ENCODE measurements at regions not wholly inside any gene's neighbourhood (a gene's known extent, or its start where the extent isn't known, plus 50 kb on each side); places are given as distances from the start of the nearest gene placed in this dataset.

DNA sequence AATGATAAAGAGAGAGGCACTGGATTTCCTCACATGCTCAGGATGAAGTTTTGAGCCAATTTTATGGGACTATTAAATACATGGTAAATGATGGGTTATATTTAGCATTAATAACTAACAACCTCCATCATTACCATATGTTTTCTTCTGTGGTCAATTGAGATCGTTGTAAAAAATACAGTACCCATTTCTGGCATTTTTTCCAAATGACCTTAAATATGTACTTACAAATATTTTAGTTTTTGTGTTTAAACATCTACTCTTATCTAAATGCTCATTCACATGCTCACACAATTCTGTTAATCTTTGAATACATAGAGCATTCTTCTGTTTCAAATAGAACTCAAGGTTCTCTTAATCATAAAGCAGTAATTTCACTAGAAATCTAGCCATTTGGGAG lies 330.0 kb upstream of the BRINP3 start:
- Histone ChIP-seq H2BK120ac (ENCODE audit: low read depth, low read length, poor library complexity, severe bottlenecking) (no peak overlapping the region), H3K23me2 (ENCODE audit: insufficient read length, low read depth, low read length, poor library complexity, severe bottlenecking) (no peaks in the 10 kb centered on the region), H2BK12ac (ENCODE audit: insufficient read length, low read depth, low read length) (no peak overlapping the region), H3K9ac (ENCODE audit: extremely low read depth, insufficient read length, low read length) (no peak overlapping the region), H3K79me2 (ENCODE audit: insufficient read depth, low read length) (no peaks in the 10 kb centered on the region), H3K27ac (ENCODE audit: insufficient read length, low read depth, low read length) (no peak overlapping the region), H3K27me3 (ENCODE audit: insufficient read depth, low read length) (no peaks in the 10 kb centered on the region), H3K4me2 (ENCODE audit: insufficient read depth, insufficient read length, low read length) (no peak overlapping the region), H2BK20ac (ENCODE audit: low read depth, low read length, poor library complexity, severe bottlenecking) (no peak overlapping the region), H3K23ac (ENCODE audit: insufficient read length, low read depth, low read length) (no peak overlapping the region), H2BK5ac (ENCODE audit: insufficient read length, low read length) (no peak overlapping the region), H4K91ac (ENCODE audit: insufficient read length, low read depth, low read length) (no peak overlapping the region), H3K56ac (ENCODE audit: insufficient read length, low read depth, low read length) (no peak overlapping the region), H3K18ac (ENCODE audit: insufficient read length, low read depth, low read length) (no peak overlapping the region), H2BK15ac (ENCODE audit: low read depth, low read length) (no peak overlapping the region), H3T11ph (ENCODE audit: low read length) (no peak overlapping the region), H4K20me1 (ENCODE audit: control insufficient read depth, insufficient read depth, insufficient read length) (no peaks in the 10 kb centered on the region), H3K9me3 (ENCODE audit: control insufficient read depth, low read depth, low read length) (no peaks in the 10 kb centered on the region), H4K5ac (ENCODE audit: insufficient read length, low read depth, low read length) (no peak overlapping the region), H4K8ac (replicated peaks; ENCODE audit: insufficient read length, low read depth, low read length) (no peak overlapping the region), H2AFZ (ENCODE audit: low read length) (no peak overlapping the region), H3K79me1 (ENCODE audit: insufficient read depth, low read depth, low read length, poor library complexity, severe bottlenecking) (no peaks in the 10 kb centered on the region), H3K14ac (ENCODE audit: insufficient read depth, low read length) (no peak overlapping the region), H3K4me1 (ENCODE audit: insufficient read depth, low read length) (no peaks in the 10 kb centered on the region), H3K4ac (ENCODE audit: low read depth, low read length) (no peak overlapping the region), H2AK5ac (ENCODE audit: insufficient read length, low read length) (no peak overlapping the region)
- H3K4me1 Mint-ChIP-seq, result no peaks in the 10 kb centered on the region
- no peak for DNase-seq
- no peak overlapping the region for H3K27ac Mint-ChIP-seq
- TF ChIP-seq, protein P1, sequence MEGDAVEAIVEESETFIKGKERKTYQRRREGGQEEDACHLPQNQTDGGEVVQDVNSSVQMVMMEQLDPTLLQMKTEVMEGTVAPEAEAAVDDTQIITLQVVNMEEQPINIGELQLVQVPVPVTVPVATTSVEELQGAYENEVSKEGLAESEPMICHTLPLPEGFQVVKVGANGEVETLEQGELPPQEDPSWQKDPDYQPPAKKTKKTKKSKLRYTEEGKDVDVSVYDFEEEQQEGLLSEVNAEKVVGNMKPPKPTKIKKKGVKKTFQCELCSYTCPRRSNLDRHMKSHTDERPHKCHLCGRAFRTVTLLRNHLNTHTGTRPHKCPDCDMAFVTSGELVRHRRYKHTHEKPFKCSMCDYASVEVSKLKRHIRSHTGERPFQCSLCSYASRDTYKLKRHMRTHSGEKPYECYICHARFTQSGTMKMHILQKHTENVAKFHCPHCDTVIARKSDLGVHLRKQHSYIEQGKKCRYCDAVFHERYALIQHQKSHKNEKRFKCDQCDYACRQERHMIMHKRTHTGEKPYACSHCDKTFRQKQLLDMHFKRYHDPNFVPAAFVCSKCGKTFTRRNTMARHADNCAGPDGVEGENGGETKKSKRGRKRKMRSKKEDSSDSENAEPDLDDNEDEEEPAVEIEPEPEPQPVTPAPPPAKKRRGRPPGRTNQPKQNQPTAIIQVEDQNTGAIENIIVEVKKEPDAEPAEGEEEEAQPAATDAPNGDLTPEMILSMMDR (conservative IDR thresholded peaks at IDR 0.05), result no peak
- H3K36me3 Mint-ChIP-seq (ENCODE audit: insufficient read depth in 1 of 3, low read depth in 3 of 3), result no peaks in the 10 kb centered on the region; a peak in 1 of 7 replicates
- H3K4me3 Mint-ChIP-seq, result no peak overlapping the region
- H3K27me3 Mint-ChIP-seq (ENCODE audit: low read depth), result peaks cover 2% of the 10 kb centered on the region; the same call in 1 of the 2 replicates
- no peaks in the 10 kb centered on the region for H3K9me3 Mint-ChIP-seq
- no CpG with 5 or more reads among the region's 1 CpG for WGBS (ENCODE audit: extremely low coverage, insufficient read length, low lambda C conversion rate)
